ENCODE measurements at regions not wholly inside any gene's neighbourhood (a gene's known extent, or its start where the extent isn't known, plus 50 kb on each side); places are given as distances from the start of the nearest gene placed in this dataset.

DNA sequence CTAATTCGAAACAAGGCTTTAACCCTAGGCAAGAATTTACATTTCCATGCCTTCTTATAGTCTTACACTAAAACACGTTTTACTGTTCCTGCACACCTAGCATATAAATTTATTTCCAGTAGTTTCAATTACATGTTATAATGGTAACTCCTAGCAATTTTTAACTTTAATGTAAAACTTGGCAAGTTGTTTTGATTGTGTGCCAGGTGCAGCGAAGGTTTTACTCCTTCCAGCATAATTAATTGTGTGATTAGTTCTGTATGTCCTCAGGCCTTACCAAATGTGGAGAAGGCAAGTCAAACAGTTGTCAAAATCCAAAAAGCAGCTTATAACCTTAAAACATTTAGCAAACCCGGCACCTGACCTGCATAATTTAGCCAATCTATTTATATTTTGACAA, 114.8 kb downstream of the KCNK1 start:
- TF ChIP-seq YY1 (IDR thresholded peaks at IDR 0.05; ENCODE audit: insufficient read depth, insufficient read length) (no peak), ZNF274 (IDR thresholded peaks at IDR 0.05; ENCODE audit: low read depth, low read length) (no peak)
